K562 (cell line): ENCODE measurements at regions not wholly inside any gene's neighbourhood (a gene's known extent, or its start where the extent isn't known, plus 50 kb on each side); places are given as distances from the start of the nearest gene placed in this dataset.

Experiments used
- SMAD1 ChIP-seq: fragments of 150-350 bp; IDR thresholded peaks from 2 replicates; pipeline ENCODE4 v1.6.1; 2014; ENCODE audit warnings: low read length, low read depth; ENCODE audit not compliant: partially characterized antibody
- YY1 ChIP-seq, 3 experiments: IDR thresholded peaks; 2 replicates each; pipeline ENCODE4 v1.6.1; 2011; ENCODE audit warnings: low read length in 2 of 3, mild to moderate bottlenecking in 2 of 3, moderate library complexity in 2 of 3, borderline replicate concordance in 1 of 3, control low read depth in 1 of 3, low read depth in 1 of 3; ENCODE audit not compliant: insufficient read depth in 3 of 3, insufficient replicate concordance in 2 of 3, control insufficient read depth in 1 of 3, insufficient read length in 1 of 3; ENCODE audit errors: extremely low read depth in 1 of 3

- TF ChIP-seq SMAD1 (no peak), YY1 (IDR thresholded peaks at IDR 0.05; ENCODE audit: borderline replicate concordance in 1 of 3, control insufficient read depth in 1 of 3, extremely low read depth in 1 of 3, insufficient read depth in 3 of 3, insufficient read length in 1 of 3, insufficient replicate concordance in 2 of 3, low read depth in 1 of 3, low read length in 2 of 3) (no peak)
These were observed 467.2 kb downstream of the TTLL7 start for GRCh38 chr1:83531521-83532309.
